ENCODE measurements at regions not wholly inside any gene's neighbourhood (a gene's known extent, or its start where the extent isn't known, plus 50 kb on each side); places are given as distances from the start of the nearest gene placed in this dataset.
"Not testable (repeated sequence)": the region's sequence is repeated elsewhere in the genome, so short reads cannot be mapped to it uniquely, and the experiment has no call there.

GRCh38 chr2:181798022-181798421 is 93.5 kb upstream of the ITPRID2 start:
- H3K27ac ChIP-seq = no peak overlapping the region
- H3K36me3 ChIP-seq = no peaks in the 10 kb centered on the region
- DNase-seq (ENCODE audit: low spot score in 2 of 2) = no peak
- no peaks in the 10 kb centered on the region for H3K4me1 ChIP-seq
- H3K9me3 ChIP-seq = no peaks in the 10 kb centered on the region
- H3K4me3 ChIP-seq = no peak overlapping the region
- 55% methylated on average over 2 of the region's 2 CpGs for WGBS
- TF ChIP-seq CTCF (IDR thresholded peaks at IDR 0.05) (no peak), POLR2AphosphoS5 (IDR thresholded peaks at IDR 0.05) (no peak), POLR2A (IDR thresholded peaks at IDR 0.05) (no peak), EP300 (IDR thresholded peaks at IDR 0.05) (no peak)
- H3K27me3 ChIP-seq = no peaks in the 10 kb centered on the region

GRCh38 chr2:181802300-181802699 is 89.2 kb upstream of the ITPRID2 start:
- DNase-seq (ENCODE audit: low spot score in 2 of 2); H3K9me3 ChIP-seq; H3K36me3 ChIP-seq; H3K4me3 ChIP-seq; H3K4me1 ChIP-seq; H3K27ac ChIP-seq; H3K27me3 ChIP-seq: not testable (repeated sequence)
- WGBS = 91% methylated on average over 1 of the region's 1 CpG

GRCh38 chr2:181803903-181804799 is 87.4 kb upstream of the ITPRID2 start:
- not testable (repeated sequence) for DNase-seq (ENCODE audit: low spot score in 2 of 2)
- WGBS = 60% methylated on average over 6 of the region's 12 CpGs

GRCh38 chr2:181805228-181806038 is 86.1 kb upstream of the ITPRID2 start:
- peaks cover 11% of the 10 kb centered on the region for H3K4me1 ChIP-seq
- H3K4me3 ChIP-seq = no peak overlapping the region
- no peaks in the 10 kb centered on the region for H3K36me3 ChIP-seq
- no peaks in the 10 kb centered on the region for H3K27me3 ChIP-seq
- no peak for DNase-seq (ENCODE audit: low spot score in 2 of 2)
- WGBS = 55% methylated on average over 3 of the region's 3 CpGs
- H3K9me3 ChIP-seq = no peaks in the 10 kb centered on the region
- H3K27ac ChIP-seq = peak overlapping the region; percentile 8
- TF ChIP-seq EP300 (IDR thresholded peaks at IDR 0.05) = no peak
- no peak for TF ChIP-seq POLR2A (IDR thresholded peaks at IDR 0.05)
- no peak for TF ChIP-seq POLR2AphosphoS5 (IDR thresholded peaks at IDR 0.05)
- no peak for TF ChIP-seq CTCF (IDR thresholded peaks at IDR 0.05)

More at GRCh38 chr2:181803903-181804799, 87.4 kb upstream of the ITPRID2 start:
- H3K36me3 ChIP-seq, H3K27ac ChIP-seq, H3K4me1 ChIP-seq, H3K4me3 ChIP-seq, H3K27me3 ChIP-seq, H3K9me3 ChIP-seq: not testable (repeated sequence)

GRCh38 chr2:181806039-181806392 is 85.5 kb upstream of the ITPRID2 start:
- Histone ChIP-seq H3K4me3 (no peak overlapping the region), H3K36me3 (no peaks in the 10 kb centered on the region), H3K9me3 (no peaks in the 10 kb centered on the region), H3K27me3 (no peaks in the 10 kb centered on the region), H3K27ac (peak overlapping the region; percentile 8), H3K4me1 (peaks cover 17% of the 10 kb centered on the region)
- 25% methylated on average over 1 of the region's 1 CpG for WGBS
- DNase-seq (ENCODE audit: low spot score in 2 of 2) = no peak
- TF ChIP-seq EP300 (IDR thresholded peaks at IDR 0.05) = no peak
- no peak for TF ChIP-seq POLR2A (IDR thresholded peaks at IDR 0.05)
- no peak for TF ChIP-seq CTCF (IDR thresholded peaks at IDR 0.05)
- TF ChIP-seq POLR2AphosphoS5 (IDR thresholded peaks at IDR 0.05) = no peak

- peaks cover 25% of the 10 kb centered on the region for H3K4me1 ChIP-seq
- H3K4me3 ChIP-seq = no peak overlapping the region
- no peaks in the 10 kb centered on the region for H3K9me3 ChIP-seq
- 58% methylated on average over 2 of the region's 2 CpGs for WGBS
- H3K36me3 ChIP-seq = no peaks in the 10 kb centered on the region
- no peaks in the 10 kb centered on the region for H3K27me3 ChIP-seq
- TF ChIP-seq POLR2AphosphoS5 (IDR thresholded peaks at IDR 0.05) (no peak), EP300 (IDR thresholded peaks at IDR 0.05) (no peak), CTCF (IDR thresholded peaks at IDR 0.05) (no peak), POLR2A (IDR thresholded peaks at IDR 0.05) (no peak)
- DNase-seq (ENCODE audit: low spot score in 2 of 2) = no peak
- H3K27ac ChIP-seq = no peak overlapping the region
Observed at GRCh38 chr2:181807526-181807925, 84.0 kb upstream of the ITPRID2 start.

All from suprapubic skin (tissue), 4 donors.